ENCODE measurements at regions not wholly inside any gene's neighbourhood (a gene's known extent, or its start where the extent isn't known, plus 50 kb on each side); places are given as distances from the start of the nearest gene placed in this dataset.

DNA sequence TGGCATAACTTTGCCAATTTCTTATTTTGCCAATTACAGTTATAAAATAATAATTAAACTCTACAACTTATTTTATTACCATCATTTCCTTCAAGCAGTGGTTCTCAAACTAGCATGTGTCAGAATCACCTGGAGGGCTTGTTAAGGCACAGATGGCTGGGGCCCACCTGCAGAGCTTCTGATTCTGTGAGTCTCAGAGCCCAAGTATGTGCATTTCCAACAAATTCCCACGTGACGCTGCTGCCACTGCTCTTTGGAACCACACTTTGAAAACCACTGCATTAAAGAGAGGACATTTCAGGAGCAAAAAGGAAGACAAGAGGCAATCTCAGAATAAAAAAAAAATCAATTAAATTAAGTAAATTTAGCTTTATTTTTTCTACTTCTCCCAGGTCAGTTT, 94.0 kb upstream of the HNRNPA3 start:
- no peak for DNase-seq (ENCODE audit: low read depth)

DNA sequence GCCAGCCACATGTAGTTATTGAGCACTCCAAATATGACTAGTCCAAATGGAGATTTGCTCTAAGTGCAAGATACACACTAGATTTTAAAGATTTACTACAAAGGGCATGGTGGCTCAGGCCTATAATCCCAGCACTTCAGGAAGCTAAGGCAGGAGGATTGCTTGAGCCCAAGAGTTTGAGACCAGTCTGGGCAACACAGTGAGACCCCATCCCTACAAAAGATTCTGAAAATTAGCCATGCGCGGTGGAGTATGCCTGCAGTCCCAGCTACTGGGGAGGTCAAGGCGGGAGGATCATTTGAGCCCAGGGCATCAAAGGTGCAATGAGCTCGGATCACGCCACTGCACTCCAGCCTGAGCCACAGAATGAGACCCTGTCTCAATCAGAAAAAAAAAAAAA, 93.5 kb upstream of the HNRNPA3 start:
- no peak for DNase-seq (ENCODE audit: low read depth)

DNA sequence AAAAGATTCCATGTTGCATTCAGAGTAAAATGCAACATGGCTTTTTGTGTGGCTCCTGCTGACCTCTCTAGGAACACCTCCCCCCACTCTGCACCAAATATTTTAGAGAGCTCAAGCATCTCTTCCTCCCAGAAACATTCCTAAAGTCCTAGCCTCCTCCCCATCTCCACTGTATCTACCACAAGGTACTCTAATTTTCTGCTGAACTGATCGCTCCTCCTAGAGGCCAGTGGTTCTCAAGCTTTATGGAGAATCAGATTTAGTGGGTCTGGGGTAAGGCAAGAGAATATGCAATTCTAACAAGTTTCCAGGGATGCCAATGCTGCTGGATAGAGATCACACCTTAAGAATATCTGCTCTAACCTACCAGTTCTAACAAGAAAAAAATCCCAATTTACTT, 89.5 kb upstream of the HNRNPA3 start:
- no peak for DNase-seq (ENCODE audit: low read depth)

DNA sequence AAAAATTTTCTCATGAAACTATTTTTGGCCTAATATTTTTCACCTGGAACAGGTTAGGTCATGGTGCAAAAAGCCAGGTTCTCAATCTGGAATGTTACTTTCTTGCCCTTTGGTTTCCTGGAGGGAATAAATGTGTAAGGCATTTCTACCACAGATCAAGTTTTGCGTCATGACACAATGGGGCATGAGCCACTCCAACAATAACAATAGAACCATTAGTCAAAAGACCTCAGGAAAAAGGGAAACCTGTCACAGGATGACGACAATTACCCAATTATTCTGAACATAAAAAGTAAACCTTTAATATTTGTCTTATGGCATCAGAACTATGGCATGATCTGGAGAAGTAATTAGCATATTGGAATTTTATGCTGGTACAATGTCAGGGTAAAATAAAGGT, 88.2 kb upstream of the HNRNPA3 start:
- no peak for DNase-seq (ENCODE audit: low read depth)

DNA sequence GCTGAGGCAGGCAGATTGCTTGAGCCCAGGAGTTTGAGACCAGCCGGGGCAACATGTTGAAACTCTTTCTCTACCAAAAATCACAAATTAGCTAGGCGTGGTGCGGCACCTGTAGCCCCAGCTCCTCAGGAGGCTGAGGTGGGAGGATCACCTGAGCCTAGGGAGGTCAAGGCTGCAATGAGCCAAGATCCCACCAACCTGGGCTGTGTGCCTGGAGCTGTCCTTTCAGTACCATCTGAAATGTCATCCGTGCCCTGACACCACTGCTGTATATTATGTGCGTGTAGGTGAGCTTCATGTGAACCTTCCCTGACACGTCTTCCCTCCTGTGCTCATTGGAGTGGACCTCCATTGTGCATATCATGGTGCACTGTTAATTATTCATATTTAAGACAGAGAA, 84.8 kb upstream of the HNRNPA3 start:
- DNase-seq (ENCODE audit: low read depth), result no peak

DNA sequence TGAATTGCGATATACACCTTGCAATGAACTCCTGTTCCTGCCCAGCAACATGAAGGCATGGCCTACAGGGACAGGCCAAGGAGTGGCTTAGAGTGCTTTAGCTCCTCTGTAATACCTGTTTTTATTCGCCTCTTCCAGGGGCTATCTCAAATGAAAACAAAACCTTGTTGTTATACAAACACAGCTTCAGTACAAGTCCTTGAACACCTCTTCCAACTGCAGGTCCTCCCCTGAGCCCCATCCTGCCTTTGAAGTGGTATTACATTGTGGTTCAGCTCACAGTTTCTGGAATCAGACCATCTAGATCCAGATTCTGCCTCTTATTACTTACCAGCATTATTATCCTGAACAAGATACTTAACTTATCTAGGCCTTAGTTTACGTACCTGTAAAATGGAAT, 83.0 kb upstream of the HNRNPA3 start:
- no peak for DNase-seq (ENCODE audit: low read depth)

DNA sequence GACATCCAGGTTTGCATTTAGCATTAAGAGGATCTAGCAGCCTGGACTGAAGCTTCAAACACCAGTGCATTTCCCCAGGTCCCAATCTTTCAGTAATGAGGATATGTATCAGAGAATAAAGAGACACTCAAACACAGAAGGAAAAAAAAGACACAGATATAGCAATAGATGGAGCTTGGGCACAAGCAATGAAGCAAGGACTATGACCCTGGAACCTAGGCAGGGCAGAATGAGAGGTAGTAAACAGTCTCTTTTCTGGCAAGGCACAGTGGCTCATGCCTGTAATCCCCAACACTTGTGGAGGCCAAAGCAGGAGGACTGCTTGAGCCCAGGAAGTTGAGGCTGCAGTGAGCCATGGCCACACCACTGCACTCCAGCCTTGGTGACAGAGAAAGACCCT, 80.7 kb upstream of the HNRNPA3 start:
- no peak for DNase-seq (ENCODE audit: low read depth)

DNA sequence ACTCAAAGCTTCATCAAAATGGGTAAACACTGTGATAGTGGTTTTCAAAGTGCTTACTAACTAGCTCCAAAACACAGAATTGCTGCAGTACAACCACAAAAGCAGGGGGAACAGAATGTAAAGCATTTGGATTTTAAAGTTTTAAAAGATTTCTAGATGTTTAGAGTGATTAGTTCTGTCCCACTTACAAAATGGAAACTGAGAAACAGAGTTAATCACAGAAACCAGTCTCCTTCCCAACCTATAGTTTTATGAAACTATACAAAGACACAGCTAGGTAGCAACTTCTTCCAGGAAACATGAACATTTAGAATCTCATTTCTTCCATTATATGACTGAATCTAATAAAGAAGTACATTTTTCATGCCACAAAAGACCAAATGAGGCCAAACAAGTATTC, 73.8 kb upstream of the HNRNPA3 start:
- DNase-seq (ENCODE audit: low read depth), result no peak

DNA sequence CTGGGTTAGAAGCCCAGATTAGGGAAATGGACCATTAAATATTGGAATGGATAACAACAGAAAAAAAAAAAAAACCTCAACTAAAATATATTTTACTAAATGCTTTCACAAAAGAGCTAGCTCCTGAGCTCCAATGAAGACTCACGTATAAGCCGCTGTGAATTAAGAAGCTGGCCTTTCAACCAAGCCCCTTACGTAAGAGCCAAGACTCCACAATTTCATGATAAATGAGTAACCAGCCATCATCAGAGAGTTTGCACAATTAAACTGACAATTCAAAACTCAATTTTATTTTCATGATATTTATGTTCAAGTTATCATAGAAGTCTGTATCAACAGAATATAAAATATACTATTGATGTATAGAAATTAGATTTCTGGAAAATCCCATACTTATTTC, 70.7 kb upstream of the HNRNPA3 start:
- no peak for DNase-seq (ENCODE audit: low read depth)

DNA sequence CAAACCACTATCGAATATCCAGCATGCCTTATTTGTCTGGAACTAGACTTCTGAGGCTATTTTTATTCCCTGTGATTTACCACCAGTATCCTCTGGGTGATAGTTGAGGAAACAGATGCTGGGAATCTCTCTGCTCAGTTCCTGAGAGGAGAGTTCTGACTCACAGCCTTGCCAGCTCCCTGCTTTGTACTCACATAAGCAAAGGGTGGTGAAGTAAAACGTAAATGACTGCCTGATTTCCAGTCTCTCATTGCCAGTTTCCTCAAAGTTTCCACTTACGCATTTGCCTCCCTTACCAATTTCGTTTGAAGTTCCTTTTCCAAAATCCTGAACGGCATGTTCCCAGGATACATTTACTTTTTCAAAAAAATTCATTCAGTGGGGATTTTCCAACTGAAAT, 69.2 kb upstream of the HNRNPA3 start:
- peak; percentile 66 for DNase-seq (ENCODE audit: low read depth)

DNA sequence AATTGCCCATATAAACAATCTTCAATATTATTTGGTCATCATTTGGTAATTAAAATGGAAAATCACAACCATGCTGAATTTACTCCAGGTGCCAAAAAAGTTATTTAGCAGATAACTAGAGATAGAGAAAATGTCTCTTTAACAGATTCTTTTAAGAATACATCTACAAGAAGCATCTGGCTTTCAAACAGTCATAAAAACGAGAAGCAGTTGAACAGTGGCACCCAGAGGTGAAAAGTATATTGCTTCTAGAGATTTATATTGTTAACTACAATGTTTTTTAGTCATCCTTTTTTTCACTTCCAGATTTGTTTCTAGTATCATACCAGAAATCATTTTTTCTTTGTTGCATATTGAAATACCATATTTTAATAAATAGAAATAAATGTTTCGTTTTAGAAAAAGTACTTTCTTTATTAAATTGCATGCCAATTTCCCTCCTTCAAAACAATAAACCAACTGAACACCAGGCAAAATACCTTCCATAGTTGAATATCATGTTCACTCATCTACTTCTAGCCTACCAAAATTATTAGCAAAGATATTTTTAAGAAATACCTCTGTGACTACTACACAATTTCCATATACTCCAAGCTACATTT, 65.4 kb upstream of the HNRNPA3 start:
- DNase-seq (ENCODE audit: low read depth), result peak; percentile 53

DNA sequence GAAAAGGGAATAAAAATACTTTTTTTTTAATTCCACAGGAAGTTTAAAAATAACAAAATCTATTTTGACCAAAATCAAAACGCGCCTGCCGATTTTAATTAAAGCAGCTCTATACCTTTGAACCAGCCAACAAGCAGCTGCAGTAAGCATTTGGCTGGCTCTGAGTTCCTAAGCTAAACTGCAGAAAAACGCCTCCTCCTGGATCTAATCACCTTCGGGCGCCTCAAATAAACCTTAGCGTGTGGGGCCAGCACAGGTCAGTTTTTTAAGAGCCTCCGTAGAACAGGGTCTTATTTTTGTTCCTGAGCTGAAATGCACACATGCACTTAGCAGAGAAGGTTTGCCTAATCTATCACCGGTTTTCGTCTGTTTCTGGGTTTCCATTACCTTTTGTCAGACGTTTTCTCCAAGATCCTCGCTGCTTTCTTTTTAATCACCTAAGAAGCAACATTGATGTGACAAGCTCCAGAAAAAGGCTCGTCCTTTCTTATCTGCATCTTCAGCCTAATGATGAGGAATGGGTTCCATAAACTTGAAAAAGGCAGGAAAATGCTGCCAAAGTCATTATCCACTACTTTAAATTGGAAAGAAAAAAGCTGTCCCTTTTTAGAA, 64.7 kb upstream of the HNRNPA3 start:
- DNase-seq (ENCODE audit: low read depth), result no peak

DNA sequence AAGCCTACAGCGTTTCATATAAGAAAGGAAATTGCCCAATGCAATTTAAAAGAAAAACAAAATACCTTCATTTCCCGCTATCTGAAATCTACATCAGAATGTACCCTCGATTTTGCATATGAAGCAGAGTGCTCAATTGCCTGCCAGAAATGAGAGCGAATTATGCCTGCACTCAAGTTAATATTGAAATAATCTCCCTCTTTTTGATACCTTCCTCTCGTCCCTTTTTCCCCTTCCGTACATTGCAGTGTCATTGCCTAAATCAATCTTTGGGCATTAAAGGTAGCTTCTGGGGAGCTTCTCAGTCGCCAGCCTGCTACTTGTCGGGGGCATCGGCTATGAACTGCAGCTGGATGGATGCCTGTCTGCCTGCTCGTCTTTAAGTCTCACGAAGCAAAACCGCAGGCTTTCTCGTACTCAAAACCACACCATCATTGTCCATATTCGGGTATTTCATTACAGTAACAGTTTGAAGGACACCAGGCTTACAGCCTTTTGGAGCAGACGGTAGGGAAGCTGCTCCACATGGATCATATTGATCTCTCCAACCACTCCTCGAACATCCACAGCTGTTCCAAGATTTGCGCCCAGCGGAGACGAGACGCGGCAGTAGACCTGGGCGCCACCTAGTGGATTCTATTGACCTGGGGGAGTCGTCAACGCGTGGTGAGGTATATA, 64.0 kb upstream of the HNRNPA3 start:
- peak; percentile 67 for DNase-seq (ENCODE audit: low read depth)

DNA sequence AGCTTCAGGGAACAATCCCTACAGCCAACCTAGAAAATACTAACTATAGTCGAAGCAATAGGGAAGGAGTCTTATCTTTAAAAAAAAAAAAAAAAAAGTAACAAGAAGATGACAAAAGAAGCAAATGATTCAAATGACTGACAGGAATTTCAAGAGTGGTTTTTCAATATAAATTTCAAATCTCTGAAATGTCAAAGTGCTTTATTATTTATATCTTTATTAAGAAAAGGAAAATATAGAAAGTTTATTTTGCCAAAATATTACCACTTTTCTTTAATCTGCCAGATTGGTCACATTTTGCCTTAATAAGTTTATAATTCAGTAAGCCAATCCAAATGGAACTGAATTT, 63.5 kb upstream of the HNRNPA3 start:
- no peak for DNase-seq (ENCODE audit: low read depth)

DNA sequence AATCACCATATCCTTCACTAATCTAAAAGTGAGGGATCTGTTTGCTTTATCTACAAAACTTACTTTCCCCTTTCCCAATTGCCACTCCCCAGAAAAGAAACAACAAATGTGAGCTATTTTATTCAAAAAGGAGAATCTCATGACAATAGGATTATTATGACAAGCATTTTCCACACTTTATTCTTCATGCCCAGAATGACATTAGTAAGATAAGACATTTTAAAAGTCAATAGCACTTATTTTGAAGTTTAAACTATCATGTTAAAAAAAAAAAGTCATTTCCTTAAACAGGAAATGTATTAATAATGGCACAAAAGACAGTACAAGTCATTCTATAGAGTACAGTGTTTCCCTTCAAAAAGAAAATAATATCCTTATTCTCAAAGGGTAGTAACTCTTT, 58.8 kb upstream of the HNRNPA3 start:
- DNase-seq (ENCODE audit: low read depth), result no peak

DNA sequence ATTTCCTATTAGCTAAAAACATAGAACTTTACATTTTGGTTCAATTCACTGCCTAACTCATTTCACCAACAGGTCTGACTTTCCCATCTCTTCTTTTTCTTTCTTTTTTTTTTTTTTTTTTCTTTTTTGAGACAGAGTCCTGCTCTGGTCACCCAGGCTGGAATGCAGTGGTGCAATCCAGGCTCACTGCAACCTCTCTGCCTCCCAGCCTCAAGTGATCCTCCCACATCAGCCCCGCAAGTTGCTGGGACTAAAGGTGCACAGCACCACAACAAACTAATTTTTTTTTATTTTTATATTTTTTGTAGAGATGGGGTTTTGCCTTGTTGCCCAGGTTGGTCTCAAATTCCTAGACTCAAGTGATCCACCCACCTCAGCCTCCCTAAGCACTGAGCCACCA, 57.8 kb upstream of the HNRNPA3 start:
- DNase-seq (ENCODE audit: low read depth), result no peak

DNA sequence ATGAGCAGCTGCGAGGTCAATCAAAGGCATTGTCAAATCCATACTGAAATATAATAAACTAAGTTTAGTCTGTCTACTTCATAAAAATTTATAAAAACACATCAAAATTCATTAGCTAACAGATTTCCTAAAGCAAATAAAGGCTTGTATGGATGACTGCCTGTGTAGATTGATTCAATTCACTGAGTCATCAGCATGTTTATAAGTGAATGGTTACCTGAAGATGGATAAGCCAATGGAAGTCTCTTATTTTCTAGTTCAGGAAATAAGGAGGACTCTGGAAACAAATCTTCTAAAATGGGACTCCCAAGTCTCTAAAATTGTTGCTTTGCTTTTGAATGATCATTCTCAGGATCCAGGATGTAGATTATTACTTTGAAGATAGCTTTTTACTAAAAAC, 57.0 kb upstream of the HNRNPA3 start:
- DNase-seq (ENCODE audit: low read depth), result no peak

DNA sequence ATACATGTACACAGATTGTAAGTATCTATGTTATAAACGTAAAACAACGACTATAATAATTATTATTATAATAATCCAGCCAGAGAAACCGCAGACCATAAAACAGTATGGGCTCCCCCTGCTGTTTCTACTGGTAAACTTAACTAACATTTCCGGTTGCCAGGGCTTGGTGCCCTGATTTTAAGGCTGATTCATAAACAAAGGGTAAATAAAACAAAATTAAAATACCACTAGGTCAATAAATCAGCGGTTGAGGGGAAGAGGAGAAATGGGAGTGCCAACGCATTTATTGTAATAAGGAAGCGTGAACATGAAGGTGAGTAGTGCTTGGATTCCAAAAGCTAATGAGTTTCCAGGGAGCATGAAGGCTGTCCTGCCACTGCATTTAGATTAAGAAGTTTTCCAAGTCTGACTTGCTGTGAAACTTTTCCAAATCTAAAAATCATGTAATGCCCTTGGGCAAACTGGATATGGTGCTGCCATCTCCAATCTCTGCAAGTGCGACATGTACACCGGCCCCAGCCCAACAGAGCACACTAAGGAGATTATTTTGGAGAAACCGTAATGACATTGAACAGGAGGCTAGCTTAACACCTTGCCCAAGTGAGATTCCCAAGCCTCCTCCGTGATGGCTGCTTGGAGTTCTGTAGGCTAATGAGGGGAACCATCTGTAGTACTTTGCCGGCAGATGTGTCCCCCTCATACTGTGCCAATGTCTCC, 50.7 kb upstream of the HNRNPA3 start:
- DNase-seq (ENCODE audit: low read depth), result no peak

All from HS-5 (cell line).